Right cardiac atrium (tissue), 5 donors: ENCODE measurements at regions not wholly inside any gene's neighbourhood (a gene's known extent, or its start where the extent isn't known, plus 50 kb on each side); places are given as distances from the start of the nearest gene placed in this dataset.
"Not testable (repeated sequence)": the region's sequence is repeated elsewhere in the genome, so short reads cannot be mapped to it uniquely, and the experiment has no call there.

Source experiments
- ATAC-seq, 2 donors: fragments of 200-7000 bp; cut with Tn5 transposase; one replicate each; pipeline versions ENCODE4 v1.8.0 to v1.9.1; 2020; ENCODE audit warnings: moderate library complexity in 2 of 2, mild to moderate bottlenecking in 1 of 2
- DNase-seq, 3 donors: peaks; one replicate each; pipeline ENCODE4 v3.0.0-alpha.2; 2020
- H3K27ac ChIP-seq: one replicate; pipeline ENCODE4 v1.5.1; 2013; ENCODE audit warnings: mild to moderate bottlenecking, low read length, control low read depth, moderate library complexity
- H3K27me3 ChIP-seq: one replicate; pipeline ENCODE4 v1.6.1; 2013; ENCODE audit not compliant: control insufficient read depth, insufficient read depth
- H3K4me1 ChIP-seq: one replicate; pipeline ENCODE4 v1.6.1; 2013; ENCODE audit warnings: low read length; ENCODE audit not compliant: control insufficient read depth, insufficient read depth
- H3K4me3 ChIP-seq: one replicate; pipeline ENCODE4 v1.5.1; 2013; ENCODE audit warnings: low read length, control low read depth
- H3K9me3 ChIP-seq: one replicate; pipeline ENCODE4 v1.6.1; 2013; ENCODE audit warnings: low read length; ENCODE audit not compliant: control insufficient read depth
- WGBS: extraction: QIAGEN DNeasy Blood & Tissue Kit; methylation state at CpG from one replicate; pipeline ENCODE4 v1.1.7; 2013; 5-methylcytosine and 5-hydroxymethylcytosine counted together
- intact Hi-C, 4 donors: fragments of 100-400 bp; cut with DNase I; formaldehyde crosslinking; loops; one replicate each; pipeline versions ENCODE4 v1.11.0 to v1.14.0; 2022 to 2023
- donor health status: healthy with polysubstance abuse.
- donor health status: DM: no; HTN: yes; CAD: no.
- donor health status: DM: no; HTN: no; CAD: no.
- donor health status: DM: no; HTN: yes; CAD: no; lungs with severe emphysema.
- donor health status: DM: yes; HTN: yes; CAD: no.

DNA sequence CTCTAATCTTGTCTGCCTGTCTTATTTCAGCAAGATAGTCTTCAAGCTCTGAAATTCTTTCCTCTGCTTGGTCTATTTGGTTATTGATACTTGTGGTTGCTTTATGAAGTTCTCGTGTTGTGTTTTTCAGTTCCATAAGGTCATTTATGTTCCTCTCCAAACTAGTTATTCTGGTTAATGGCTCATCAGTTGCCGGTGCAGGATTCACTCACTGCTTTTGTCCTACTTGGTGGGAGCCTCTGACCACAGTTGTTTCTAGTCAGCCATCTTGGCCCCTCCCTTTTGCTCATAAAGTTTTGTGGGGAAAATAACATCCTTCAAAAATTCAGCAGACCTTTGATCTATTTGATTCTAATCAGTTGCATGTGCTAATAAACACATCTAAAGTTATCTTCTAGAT lies 158.6 kb upstream of the PARD3B start:
- H3K4me1 ChIP-seq = no peaks in the 10 kb centered on the region
- DNase-seq (no peak), ATAC-seq (no peak)
- H3K9me3 ChIP-seq = no peaks in the 10 kb centered on the region
- no peak overlapping the region for H3K4me3 ChIP-seq
- 95% methylated on average over 2 of the region's 2 CpGs for WGBS
- H3K27me3 ChIP-seq = no peaks in the 10 kb centered on the region
- H3K27ac ChIP-seq = no peak overlapping the region
- intact Hi-C loops = no loop called here

DNA sequence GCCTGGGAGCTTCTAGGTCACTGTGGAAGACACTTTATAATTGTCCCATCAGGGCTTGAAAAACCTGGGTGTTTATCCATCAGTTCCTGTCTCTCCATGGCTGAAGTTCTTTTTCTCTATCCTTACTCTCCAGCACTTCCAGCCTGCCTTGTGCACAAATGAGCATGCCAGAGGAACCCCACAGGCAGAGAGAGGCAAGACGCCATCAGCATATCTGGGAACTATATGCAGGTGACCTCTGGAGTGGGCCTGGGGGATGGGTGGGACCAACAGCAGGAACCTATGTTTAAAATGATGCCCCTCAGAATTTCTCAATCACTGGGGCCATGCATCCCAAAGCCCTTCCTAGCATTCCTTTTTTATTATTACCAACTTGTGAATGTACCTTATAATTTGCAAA lies 156.2 kb upstream of the PARD3B start:
- intact Hi-C loops = no loop called here
- DNase-seq = no peak
- 85% methylated on average over 1 of the region's 1 CpG for WGBS
- no peaks in the 10 kb centered on the region for H3K9me3 ChIP-seq
- H3K27ac ChIP-seq = no peak overlapping the region
- no peak for ATAC-seq
- H3K4me3 ChIP-seq = no peak overlapping the region
- H3K4me1 ChIP-seq = no peaks in the 10 kb centered on the region
- no peaks in the 10 kb centered on the region for H3K27me3 ChIP-seq

DNA sequence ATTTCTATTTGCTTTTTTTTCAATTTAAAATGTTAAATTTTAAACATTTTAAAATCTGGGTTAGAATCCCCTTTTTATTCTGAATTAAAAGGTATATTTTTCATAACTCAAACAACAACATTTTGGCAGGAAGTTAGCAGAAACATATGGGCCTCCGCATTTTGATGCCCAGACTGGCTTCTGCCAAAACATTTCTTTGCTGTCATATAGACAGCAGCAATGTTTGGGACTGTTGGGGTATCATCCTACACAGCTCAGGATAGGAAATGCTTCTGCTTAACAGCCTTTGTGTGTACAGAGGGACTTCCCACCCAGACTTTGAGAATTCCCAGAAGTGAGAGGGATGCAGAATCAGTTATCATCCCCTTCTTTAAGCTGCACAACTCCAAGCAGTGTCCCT lies 155.4 kb upstream of the PARD3B start:
- intact Hi-C loops = no loop called here
- Histone ChIP-seq H3K27me3 (no peaks in the 10 kb centered on the region), H3K4me1 (no peaks in the 10 kb centered on the region), H3K27ac (no peak overlapping the region), H3K9me3 (no peaks in the 10 kb centered on the region), H3K4me3 (no peak overlapping the region)
- ATAC-seq = no peak
- DNase-seq = no peak
- 86% methylated on average over 1 of the region's 1 CpG for WGBS

DNA sequence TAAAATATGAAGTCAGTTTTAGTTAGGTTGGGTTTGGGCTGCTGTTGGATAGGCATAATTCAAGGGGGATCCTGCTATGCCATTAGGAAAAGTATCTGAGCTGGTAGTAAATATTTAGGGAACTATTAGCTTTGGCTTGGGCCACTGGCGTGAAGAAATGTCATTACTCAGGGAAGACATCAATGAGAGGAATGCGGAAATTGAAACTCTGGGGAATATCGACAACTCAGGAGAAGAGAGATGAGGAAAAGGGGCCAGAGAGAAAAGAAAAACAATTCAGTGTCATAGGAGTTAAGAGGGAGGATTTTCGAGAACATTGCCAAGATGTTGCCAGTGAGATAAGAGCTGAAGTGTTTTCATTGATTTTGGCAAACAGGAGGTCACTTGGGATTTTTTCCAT lies 149.7 kb upstream of the PARD3B start:
- Histone ChIP-seq H3K27me3 (no peaks in the 10 kb centered on the region), H3K4me3 (no peak overlapping the region), H3K27ac (no peak overlapping the region), H3K4me1 (no peaks in the 10 kb centered on the region), H3K9me3 (no peaks in the 10 kb centered on the region)
- DNase-seq (no peak), ATAC-seq (no peak)
- intact Hi-C loops = no loop called here
- 71% methylated on average over 4 of the region's 4 CpGs for WGBS

DNA sequence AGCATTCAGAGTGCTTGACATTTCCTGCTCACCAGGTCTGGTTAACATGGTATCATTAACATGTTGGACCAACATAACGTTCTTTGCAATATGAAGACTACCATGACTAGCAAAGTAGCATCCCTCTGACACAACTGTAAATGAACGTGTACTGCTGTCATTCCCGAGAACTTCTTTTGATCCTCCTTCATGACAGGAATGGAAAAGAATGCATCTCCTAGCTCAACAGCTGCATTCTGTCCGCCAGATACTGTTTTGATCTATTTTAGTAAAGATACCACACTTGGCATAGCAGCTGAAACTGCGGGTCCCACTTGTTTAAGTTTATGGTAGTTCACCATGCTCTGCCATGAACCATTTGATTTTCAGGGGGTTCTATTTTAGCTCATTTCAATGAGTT lies 144.2 kb upstream of the PARD3B start:
- DNase-seq = no peak
- intact Hi-C loops = no loop called here
- no peak overlapping the region for H3K27ac ChIP-seq

DNA sequence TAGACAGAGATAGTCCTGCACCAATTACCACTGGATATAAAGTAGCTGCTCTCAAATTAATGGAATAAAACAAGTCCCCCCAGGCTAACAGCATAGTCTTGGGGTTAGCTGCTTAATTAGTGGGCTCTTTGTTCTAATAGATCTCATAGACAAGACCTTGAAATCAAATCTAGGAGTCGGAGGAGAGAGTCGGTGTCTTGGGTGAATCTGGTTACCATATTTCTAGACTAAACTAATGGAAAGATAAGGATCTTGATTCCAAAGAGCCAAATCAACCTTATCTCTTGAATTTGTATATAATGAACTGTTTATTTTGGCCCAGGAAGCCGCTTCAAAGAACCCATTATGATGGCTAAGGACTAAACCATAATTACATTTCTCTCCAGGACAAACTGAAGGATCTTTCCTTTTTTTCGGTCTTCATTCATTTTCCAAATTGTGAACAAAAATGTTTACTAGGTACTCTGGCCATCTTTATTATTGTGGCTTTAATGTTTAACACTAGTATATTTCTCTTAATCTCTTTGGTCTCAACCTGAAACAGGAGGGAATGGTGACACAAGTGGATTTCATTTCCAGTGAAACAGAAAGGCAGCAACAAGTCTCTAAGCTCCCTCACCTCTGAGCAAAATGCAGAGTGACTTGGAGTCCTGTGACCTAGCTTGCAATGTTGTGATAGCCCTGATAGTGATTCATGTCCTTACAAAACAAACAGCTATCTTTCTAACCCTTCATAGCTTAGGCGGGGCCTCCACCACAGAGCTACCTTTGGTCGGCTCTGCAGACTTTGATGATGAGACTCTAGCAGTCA lies 137.9 kb upstream of the PARD3B start:
- H3K27me3 ChIP-seq = no peaks in the 10 kb centered on the region
- H3K27ac ChIP-seq = no peak overlapping the region
- DNase-seq = no peak
- H3K4me1 ChIP-seq = no peaks in the 10 kb centered on the region
- H3K4me3 ChIP-seq = no peak overlapping the region
- H3K9me3 ChIP-seq = no peaks in the 10 kb centered on the region
- WGBS = 80% methylated on average over 6 of the region's 6 CpGs
- ATAC-seq = no peak
- intact Hi-C loops = no loop called here

More for the DNA sequence above, 144.2 kb upstream of the PARD3B start:
- H3K4me1 ChIP-seq = no peaks in the 10 kb centered on the region
- 67% methylated on average over 5 of the region's 5 CpGs for WGBS
- H3K9me3 ChIP-seq = no peaks in the 10 kb centered on the region
- no peaks in the 10 kb centered on the region for H3K27me3 ChIP-seq
- H3K4me3 ChIP-seq = no peak overlapping the region
- no peak for ATAC-seq

DNA sequence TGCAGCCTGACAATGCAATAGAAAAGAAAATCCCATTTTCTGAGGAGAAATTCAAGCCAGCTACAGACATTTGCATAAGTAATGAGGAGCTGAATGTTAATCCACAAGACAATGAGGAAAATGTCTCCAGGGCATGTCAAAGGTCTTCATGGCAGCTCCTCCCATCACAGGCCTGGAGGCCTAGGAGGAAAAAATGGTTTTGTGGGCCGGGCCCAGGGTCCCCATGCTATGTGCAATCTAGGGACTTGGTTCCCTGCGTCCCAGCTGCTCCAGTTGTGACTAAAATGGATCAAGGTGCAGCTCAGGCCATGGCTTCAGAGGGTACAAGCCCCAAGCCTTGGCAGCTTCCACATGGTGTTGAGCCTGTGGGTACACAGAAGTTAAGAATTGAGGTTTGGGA lies 132.5 kb upstream of the PARD3B start:
- H3K4me3 ChIP-seq, H3K4me1 ChIP-seq, ATAC-seq, DNase-seq, H3K27me3 ChIP-seq, H3K27ac ChIP-seq, H3K9me3 ChIP-seq: not testable (repeated sequence)
- intact Hi-C loops = loop anchor here in 1 of 4 donors (10.0 kb wide), 1 partner anchor 1572 kb away; no protein-coding TSS in a partner anchor
- WGBS = 88% methylated on average over 2 of the region's 2 CpGs

DNA sequence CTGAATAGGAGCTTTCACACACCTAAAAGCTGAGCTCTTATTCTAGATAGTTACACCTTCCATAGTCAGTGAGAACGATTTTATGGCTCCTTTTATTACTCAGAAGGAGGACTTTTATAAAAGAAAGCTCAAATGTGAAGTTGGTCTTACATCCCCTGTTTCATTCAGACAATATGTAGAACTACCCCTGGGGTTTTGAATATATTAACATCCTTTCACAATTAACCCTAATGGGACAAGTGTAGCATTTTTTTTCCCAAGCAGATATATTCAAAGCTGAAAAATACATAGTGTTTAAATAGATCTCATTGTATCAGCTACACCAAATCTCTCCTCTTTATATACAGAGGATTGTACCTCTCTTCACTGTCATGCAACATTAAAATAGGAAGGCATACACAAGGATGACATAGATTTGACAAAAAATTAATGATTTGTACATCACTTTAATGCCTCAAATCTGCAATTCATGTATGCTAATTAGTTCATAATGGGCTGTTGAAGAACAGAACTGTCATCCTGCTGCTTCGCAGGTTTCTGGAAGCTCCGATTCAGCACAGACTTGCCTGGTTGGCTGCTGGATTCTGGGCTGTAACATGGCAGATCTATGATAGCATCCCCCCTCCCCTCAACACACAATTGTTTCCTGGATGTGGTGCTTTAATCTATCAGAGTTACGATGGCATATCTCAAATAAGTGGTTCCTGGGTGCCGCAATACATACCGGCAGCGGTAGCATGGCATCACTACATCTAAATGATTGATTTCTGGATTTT lies 129.7 kb upstream of the PARD3B start:
- intact Hi-C loops = loop anchor here in 1 of 4 donors (10.0 kb wide), 1 partner anchor 1569 kb away; no protein-coding TSS in a partner anchor
- 82% methylated on average over 7 of the region's 7 CpGs for WGBS

DNA sequence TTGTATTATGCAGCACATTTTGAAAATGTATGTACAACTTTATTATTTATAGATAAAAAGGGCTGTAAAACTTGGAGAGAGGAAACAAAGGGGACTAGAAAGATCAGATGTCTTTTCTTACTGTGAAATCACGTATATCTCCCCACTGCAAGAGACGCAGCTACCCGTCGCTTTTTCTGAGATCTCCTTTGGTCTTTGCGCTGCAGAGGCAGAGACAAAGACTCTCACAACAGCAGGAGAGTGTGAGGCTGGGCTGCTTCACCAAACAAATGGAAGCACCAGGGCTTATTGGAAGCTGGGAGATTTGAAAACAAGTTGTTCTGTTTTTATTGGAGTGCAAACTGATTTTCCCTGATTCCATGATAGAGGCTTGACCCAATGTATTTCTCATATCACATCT lies 129.0 kb upstream of the PARD3B start:
- Histone ChIP-seq H3K4me3 (no peak overlapping the region), H3K4me1 (no peaks in the 10 kb centered on the region), H3K27ac (no peak overlapping the region), H3K9me3 (peaks cover 2% of the 10 kb centered on the region), H3K27me3 (no peaks in the 10 kb centered on the region)
- ATAC-seq (no peak), DNase-seq (no peak)
- intact Hi-C loops = loop anchor here in 1 of 4 donors (10.0 kb wide), 1 partner anchor 1569 kb away; no protein-coding TSS in a partner anchor
- 71% methylated on average over 5 of the region's 5 CpGs for WGBS

More for the DNA sequence above, 129.7 kb upstream of the PARD3B start:
- peaks cover 2% of the 10 kb centered on the region for H3K9me3 ChIP-seq
- no peak for DNase-seq
- no peak for ATAC-seq
- H3K27ac ChIP-seq = no peak overlapping the region
- H3K4me3 ChIP-seq = no peak overlapping the region
- no peaks in the 10 kb centered on the region for H3K4me1 ChIP-seq
- H3K27me3 ChIP-seq = no peaks in the 10 kb centered on the region

DNA sequence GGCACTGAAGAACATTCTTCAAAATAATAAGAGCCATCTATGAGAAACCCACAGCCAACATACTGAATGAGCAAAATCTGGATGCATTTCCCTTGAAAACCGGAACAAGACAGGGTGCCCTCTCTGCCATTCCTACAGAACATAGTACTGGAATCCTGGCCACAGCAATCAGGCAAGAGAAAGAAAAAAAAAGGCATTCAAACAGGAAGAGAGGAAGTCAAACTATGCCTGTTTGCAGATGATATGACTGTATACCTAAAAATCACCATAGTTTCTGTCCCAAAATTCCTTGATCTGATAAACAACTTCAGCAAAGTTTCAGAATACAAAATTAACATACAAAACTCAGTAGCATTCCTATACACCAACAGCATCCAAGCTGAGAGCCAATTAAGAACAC lies 119.5 kb upstream of the PARD3B start:
- H3K4me3 ChIP-seq = no peak overlapping the region
- 78% methylated on average over 1 of the region's 1 CpG for WGBS
- no peaks in the 10 kb centered on the region for H3K9me3 ChIP-seq
- intact Hi-C loops = no loop called here
- no peaks in the 10 kb centered on the region for H3K27me3 ChIP-seq
- no peak overlapping the region for H3K27ac ChIP-seq
- DNase-seq = no peak
- no peaks in the 10 kb centered on the region for H3K4me1 ChIP-seq
- ATAC-seq = no peak

DNA sequence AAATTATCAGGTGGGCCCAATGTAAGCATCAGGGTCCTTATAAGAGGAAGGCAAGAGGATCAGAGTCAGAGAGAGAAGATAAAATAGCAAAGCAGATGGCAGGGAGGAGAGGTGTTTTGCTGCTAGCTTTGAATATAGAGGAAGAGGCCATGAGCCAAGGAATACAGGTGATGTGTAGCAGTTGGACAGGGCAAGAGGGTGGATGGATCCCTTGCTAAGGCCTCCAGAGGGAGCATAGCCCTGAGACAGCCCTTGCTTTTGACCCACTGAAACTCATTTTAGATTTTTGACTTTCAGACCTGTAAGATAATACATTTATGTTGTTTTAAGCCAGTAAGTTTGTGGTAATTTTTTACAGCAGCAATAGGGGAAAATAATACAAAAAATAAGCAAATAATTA lies 116.6 kb upstream of the PARD3B start:
- no peaks in the 10 kb centered on the region for H3K9me3 ChIP-seq
- H3K4me3 ChIP-seq = no peak overlapping the region
- intact Hi-C loops = no loop called here
- ATAC-seq = no peak
- no peaks in the 10 kb centered on the region for H3K4me1 ChIP-seq
- no peak overlapping the region for H3K27ac ChIP-seq
- no peaks in the 10 kb centered on the region for H3K27me3 ChIP-seq
- DNase-seq = no peak
